Inflammatory macrophage (primary cell): ENCODE measurements at regions not wholly inside any gene's neighbourhood (a gene's known extent, or its start where the extent isn't known, plus 50 kb on each side); places are given as distances from the start of the nearest gene placed in this dataset.

Experiments used
- DNase-seq, 2 donors: peaks; one replicate each; pipeline ENCODE4 v3.0.0-alpha.2; 2020 to 2022

DNA sequence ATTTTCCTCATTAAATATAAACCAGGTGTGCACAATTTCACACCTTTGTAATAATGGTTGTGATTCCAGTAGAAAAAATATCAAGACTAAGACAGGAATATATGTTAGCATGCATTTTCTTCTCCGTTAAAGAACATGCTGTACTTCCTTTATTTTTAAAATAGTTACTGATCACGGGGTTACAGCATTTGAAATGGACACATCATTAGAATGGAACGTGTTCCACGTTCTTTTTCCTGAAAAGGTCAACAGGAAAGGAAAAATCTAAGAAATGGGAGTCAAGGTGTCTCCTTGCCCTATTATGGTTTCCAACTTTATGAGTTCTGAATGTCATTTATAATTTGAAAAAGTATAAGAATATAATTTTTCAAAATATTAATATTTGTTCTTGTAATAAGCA, 1325.7 kb downstream of the SLC16A7 start:
- no peak for DNase-seq

DNA sequence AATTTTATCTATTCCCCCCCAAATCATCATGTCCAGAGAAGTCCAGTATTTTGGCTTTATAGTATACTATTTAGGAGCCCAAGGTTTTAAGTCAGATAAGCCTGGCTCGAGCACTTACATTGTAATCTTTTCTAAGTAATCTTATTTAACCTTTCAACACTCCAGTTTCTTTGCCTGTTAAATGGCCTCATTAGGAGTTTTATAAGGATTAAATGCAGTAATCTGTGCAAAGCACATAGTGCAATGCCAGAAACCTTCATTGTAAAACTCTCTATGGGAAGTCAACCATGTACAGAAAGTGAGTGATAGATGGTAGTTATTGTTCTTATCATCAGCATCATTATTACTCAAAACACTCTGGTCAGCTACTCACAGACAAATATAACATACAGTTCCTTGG, 1330.4 kb downstream of the SLC16A7 start:
- DNase-seq, result no peak

DNA sequence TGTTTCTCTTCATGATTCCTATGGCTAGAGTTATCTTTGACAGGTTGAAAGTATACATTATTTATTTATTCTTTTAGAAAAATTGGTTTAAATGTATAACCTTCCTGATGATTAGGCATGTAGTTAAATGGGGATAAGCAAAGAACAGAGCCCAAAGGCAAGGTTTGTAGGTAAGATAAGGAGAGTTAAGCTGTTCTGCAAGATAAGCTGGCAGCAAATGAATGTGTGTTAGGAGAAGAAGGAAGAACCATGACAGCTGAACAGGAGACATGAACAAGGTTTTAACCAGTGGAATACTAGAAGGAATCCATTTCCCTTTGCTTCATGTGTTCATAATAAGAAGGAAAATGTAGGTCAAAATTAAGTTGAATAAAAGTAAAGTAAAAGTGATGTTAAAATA, 1330.1 kb upstream of the USP15 start:
- DNase-seq, result no peak

DNA sequence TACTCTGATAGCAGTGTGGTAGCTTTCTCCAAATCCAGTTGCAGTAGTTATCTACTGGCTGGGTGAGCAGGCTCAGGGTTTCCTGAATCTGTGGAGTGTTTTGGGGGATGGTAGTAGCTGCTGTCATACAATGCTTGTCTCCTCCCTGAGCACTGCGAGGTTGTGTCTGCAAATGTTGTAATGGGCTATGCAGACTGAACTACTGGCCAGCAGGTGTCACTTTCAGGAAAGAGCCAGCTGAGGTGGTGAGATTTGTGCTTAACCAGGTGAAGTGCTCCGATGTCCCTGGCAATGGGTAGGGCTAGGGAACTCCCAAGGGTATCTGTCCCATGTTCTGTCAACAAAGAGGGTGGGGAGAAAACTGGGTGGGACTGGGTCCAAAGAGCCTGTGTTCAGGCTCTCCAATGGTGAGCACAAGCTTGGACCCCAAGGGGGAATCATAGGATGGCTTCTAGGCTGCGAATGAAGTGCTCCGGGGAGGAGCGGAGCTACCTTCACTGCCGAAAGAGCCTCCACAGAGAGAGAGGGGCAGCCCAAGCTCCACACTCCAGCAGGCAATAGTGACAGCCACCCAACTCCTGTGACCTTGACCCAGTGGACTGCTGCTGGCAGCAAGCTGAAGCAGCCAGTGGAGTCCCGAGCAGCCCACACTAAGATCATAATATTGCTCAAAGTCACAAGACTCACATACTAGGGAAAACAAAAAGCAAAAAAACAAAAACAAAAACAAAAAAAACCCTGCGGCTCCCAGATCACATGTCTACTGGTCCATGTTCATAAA, 1324.0 kb upstream of the USP15 start:
- DNase-seq, result no peak

DNA sequence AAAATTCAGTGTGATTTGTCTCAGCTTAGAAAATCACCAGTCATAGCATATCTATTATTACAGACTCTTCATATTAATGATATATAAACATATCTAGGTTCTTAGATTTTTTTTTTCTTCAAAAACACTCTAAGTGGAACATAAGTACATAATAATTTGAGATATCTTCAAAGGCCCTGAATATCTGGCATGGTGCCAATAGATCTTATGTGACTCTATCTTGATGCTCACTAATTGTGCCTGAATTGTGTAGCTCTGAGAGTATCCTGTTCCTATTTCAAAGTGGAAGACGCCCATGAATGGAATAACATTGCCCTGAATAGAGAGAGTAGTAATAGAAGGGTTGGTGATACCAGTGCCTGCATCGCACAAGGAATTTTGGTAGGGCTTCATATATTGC, 1312.7 kb upstream of the USP15 start:
- DNase-seq, result no peak

DNA sequence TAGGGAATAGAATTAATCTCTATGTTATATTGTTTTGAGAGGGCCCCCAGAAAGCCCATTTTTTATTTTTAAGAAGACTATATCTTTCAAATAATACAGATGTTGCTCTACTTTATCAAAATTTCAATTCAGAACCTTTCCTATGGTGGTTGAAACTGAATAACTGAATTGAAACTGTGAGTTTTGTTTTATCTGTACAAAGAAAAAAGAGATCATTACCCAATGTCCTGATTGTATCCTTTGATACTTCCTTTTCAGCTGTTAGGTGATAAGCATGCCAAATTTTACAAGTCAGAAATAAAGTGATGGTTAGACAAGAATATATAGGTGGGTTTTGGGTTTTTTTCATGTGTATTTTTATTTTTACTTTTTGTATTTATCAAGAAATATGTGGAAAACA, 1293.1 kb upstream of the USP15 start:
- no peak for DNase-seq

DNA sequence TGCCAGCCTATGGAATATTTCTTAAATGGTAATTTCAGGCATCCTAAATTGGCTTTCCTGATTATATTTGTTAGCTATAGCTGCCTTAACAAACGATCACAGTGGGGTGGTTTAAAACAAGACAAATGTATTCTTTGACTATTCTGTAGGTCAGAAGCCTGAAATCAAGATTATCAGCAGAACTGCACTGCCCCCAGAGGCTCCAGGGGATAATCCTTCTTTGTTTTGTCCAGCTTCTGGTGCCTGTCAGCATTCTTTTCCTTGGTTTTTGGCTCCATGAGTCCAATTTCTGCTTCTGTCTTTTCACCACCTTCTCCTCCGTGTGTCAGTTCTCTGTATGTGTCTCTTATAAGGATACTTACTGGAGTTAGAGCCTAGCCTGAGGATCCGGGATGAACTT, 1282.2 kb upstream of the USP15 start:
- DNase-seq, result no peak

DNA sequence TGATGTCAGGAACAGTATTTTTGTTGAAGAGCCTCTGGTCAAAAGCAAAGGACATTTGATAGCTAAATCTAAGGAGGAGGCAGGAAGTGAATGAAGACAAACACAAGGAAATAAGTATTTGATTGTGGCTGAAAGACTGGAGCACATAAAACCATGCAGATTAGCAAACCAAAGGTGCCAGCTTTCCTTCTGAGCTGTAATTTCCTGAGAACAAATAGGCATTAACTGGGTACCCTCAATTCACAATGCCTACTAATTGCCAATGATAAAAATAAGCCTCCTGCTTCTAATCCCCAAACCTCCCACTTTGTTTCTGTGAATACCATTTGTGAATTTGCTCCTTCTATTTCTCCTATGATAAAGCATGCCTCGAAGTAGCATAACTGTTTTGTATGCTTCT, 1279.6 kb upstream of the USP15 start:
- DNase-seq, result no peak

DNA sequence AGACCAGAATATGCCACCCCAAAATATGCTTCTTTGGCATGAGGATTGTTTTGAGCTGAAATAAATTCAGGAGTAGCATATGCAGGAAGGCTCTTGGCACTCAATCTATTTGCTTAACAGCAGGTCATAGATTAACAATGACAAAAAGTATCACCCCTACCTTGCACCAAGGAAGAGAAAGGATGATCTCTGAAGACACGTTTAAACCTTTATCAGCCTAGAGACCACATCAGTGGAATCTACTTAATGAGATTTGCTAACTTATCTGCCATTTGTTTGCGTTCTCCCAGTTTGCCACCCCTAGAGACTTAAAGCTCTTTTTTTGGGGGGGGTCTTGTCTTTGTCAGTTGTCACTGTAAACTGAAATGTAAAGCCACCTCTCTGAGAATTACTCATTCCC, 1278.7 kb upstream of the USP15 start:
- no peak for DNase-seq

DNA sequence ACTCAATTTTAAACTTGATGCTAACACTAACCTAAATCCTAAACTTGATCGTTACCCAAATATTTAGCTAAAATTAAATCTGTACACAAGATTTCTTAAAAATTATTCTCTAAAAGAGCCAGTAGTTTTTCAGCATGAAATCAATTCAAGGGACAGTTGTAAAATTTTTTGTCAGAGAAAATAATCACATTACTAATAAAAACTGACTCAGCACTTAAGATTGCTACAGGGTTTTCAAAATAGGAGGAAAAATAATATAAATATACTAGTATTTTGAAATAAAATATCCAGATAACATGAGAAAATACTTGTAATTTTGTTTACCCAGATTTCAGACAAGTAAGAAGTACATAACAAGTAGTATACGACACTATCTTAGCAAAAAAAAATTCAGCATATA, 1268.1 kb upstream of the USP15 start:
- DNase-seq, result no peak

DNA sequence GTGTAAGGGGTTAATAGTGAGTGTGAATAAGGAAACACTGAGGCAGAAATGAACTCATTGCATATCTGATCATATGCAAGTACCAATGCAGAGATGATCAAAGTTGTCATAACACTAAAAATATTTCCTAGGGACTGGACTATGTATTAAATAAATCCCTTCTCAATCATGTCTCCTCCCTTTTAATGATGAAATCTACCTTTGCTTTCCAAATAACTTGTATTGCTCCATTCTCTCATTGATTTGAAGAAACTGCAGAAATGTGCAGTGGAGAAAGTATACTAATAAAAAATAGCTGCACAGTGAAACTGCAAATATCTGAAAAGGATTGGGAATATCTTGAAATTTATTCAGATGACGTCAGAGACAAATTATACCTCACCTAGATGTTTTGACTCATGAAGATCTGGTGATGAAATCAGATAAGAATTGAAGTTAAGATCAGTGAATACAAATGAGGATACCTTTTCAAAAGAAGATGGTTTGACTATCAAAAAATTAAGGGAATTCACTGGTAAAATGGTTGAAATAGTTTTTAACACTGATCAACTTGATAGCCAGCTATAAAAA, 1264.9 kb upstream of the USP15 start:
- DNase-seq, result no peak

DNA sequence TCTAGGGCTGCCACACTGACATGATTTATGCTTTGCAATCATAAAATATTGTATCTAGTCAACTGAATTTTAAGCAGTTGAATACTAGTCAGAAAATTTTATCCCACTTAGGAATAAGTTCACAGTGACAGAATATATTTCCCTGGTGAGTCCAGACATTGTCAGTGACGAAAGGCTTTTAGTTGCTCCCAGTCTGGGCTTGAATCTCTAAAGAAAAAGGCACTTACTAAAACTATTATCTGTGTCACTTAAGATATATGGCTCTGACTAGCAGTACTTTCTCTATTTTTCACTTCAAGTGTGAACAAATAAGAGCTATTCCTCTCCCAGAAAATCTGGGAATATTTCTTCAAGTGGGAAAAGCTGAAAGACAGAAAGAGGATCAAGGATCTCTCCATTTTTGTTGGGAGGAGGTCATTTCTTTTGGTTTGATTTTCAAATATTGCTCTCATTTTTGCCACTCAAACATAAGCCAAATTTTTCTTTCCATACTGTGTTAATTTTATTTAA, 1262.3 kb upstream of the USP15 start:
- DNase-seq, result no peak

DNA sequence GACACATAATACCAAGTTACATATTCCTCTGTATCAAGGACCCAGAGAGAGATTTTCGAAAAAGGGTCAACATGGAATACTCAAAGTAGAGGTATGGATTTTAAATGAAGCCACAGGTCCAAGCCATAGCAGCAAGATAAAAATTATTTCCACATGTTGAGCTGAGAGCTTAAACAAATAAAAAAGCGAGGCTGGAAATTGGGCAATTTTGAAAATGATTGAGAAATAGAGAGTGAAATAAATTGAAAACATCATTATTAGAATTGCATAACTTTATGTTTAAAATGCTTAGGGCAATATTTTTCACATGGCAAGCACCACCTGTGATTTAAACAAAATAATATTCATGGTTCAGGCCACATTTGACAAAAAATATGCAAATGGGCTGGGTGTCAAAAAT, 1251.0 kb upstream of the USP15 start:
- DNase-seq, result no peak

DNA sequence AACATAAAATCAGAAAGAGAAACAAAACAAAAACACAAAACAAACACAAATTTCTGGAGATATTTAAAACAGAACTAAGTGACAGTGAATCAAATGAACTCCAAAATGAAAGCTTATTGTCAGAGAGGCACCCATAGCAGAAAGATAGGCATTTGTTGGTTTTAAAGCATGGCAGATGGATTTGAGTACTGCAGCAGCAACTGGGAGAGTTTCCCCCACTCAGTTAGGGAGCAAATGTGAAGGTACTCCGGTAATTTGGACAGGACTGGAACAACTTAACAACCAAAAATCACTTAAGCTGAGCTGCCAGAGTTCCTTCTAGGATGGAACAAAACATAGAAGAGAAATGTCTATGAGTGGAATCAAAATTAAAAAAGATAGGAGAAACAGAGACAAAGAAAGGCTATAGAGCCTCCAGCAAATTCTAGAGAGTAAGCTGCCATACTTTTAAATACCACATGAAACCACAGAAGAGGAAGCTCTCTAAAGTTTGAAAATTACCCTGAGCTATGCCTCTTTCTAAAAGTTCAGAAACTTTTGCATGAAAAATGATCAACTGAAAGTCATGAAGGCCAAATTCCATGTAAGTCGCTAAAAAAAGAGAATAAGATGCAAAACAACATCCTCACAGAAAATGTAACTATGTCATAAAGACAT, 1248.3 kb upstream of the USP15 start:
- DNase-seq, result no peak

DNA sequence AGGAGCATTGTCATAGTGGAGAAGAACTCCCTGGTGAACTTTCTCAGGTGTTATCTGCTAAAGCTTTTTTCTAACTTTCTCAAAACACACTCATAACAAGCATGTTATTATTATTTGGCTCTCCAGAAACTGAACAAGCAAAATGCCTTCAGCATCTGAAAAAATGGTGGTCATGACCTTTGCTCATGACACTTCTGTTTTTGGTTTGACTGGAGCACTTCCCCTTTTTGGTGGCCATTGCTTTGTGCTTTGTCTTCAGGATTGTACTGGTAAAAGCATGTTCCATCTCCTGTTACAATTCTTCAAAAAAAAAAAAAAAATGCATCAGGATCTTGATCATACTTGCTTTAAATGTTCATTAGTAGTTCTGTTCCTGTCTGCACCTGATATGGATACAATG, 1241.6 kb upstream of the USP15 start:
- peak in 1 of 2 donors; percentile 2 for DNase-seq

DNA sequence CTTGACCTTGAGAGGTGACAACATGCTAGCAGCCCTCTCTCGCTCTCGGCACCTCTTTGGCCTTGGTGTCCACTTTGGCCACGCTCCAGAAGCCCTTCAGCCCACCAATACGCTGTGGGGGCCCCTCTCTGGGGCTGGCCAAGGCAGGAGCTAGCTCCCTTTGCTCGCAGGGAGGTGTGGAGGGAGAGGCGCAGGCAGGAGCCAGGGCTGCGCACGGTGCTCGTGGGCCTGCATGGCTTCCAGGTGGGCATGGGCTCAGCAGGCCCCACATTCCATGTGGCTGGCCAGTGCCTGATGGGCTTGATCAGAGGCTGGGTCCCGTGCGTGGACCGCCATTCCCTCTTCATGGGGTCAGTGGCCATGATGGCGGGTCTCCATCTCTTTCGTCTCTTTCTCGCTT, 1237.0 kb upstream of the USP15 start:
- no peak for DNase-seq

DNA sequence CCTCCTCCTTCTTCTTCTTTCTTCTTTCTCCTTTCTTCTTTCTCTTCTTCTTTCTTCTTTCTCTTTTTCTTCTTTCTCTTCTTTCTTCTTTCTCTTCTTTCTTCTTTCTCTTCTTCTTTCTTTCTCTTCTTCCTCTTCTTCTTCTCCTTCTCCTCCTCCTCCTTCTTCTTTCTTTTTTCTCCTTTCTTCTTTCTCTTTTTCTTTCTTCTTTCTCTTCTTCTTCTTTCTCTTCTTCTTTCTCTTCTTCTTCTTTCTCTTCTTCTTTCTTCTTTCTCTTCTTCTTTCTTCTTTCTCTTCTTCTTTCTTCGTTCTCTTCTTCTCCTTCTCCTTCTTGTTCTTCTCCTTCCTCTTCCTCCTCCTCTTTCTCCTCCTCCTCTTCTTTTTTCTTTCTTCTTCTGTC, 1230.7 kb upstream of the USP15 start:
- no peak for DNase-seq

DNA sequence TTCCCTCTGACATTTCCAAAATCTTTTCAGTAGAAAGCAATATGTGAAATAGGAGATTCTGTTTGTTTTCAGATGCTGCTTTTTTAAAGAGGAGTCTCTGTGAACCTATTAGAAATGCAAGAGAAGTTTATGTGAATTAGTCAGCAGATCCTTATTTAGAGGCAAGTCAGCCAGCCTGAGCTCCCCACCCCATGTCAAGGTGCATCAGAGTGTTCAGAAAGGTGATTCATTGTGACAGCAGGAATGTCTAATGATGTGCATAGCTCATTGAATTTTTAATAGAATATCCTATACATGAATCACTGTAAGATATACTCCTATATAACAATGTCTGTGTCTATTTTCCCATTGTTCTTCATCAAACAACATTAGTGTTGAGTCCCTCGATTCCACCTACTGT, 1222.4 kb upstream of the USP15 start:
- DNase-seq, result no peak

DNA sequence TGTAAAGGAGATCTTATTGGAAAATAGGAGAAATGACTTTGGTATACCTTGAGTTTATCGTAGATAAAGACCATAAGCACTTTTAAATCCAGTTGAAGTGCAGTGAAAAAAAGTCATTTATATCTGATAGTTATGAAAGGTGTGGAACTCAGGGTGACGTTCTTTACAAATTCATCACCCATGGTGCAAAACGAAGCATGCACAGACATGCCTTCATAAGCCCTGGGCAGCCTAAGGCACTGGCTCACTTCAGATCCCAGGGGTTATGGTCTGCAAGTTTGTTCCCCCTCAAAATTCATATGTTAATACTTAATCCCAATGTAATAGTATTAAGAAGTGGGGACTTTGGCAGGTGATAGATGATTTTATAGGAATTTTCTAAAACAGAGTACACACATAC, 1216.4 kb upstream of the USP15 start:
- DNase-seq, result no peak

DNA sequence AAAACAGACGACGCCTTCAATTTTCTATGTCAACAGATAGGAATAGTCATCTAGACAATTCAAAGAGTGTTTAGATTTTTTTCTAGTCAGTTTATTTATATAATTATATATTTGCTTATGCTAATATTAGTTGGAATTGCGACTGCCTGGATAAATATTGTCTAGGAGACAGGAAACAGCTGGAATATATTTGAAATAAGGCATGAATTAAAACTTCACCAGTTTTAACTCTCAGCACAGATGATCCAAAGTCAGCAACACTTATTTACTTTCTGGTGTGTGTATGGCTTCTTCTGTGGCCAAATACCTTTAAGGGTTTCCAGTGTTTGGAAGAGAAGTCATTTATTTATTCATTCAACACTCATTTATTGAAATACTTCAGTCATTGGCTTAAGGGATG, 1215.4 kb upstream of the USP15 start:
- no peak for DNase-seq

DNA sequence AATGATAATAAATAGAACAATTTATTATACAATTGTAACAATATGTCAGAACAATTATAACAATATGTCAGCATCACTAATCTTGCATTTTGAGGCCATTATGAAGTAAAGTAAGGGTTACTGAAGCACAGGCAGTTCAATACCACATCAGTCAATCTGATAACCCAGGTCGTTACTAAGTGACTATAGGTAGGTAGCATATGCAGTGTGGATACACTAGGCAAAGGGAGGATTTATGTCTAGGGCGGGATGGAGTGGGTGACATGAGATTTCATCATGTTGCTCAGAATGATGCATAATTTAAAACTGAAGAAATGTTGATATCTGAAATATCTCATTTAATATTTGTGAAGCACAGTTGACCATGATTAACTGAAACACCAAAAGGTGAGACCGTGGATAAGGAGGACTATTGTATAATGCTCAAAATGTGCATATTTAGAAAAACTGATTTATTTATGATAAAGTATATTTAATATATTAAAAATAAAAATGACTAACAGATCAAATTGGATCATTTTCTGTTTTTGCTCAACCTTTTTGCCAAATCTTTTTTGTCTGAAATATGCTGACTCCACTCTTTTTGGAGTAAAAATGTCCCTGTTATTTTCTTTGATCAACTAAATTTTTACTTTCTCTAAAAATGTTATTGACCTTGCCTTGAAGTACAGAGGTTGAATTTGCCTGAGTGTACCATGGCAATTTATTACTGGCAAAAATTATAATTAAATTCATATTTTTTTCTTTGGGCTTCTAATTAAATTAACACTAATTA, 1189.4 kb upstream of the USP15 start:
- no peak for DNase-seq

DNA sequence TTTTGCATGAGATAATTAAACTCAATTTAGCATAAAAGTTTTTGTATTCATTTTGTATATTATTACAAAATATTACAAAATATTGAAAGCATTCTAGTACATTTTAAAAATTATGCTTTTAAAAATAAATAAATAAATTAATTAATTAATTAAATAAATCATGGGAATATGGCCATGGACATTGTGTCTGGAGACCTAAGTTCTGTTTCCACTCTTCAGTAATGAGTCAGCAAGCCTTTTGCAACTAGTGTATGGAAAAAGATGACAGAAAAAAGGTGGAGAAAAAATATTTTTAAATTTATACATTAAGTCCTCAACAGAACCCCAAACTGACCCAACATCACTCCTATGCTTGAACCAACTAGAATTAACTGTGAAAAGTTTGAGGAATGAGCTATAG, 1187.5 kb upstream of the USP15 start:
- DNase-seq, result no peak

DNA sequence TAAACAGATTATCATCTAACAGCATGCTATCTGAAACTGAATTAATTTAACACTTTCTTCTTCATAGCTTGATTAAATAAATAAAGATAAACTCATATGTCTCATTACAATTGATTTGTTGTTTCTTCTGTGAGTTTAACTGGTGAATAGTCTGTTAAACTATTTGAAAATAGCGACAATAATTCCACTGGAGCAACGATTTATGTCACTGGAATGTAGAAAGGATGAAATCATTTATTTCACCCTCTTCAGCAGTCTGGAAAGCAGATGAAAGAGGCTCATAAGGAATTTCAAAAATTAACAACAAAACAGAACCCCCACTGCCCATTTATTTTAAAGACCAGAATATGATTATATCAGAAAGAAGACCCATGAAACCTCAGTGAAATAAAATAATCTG, 1165.1 kb upstream of the USP15 start:
- no peak for DNase-seq
